EL (cell line): ENCODE measurements at regions not wholly inside any gene's neighbourhood (a gene's known extent, or its start where the extent isn't known, plus 50 kb on each side); places are given as distances from the start of the nearest gene placed in this dataset.
A peak's percentile ranks its signal among the peaks of the same experiment; 100 is the strongest.
"Not testable (repeated sequence)": the region's sequence is repeated elsewhere in the genome, so short reads cannot be mapped to it uniquely, and the experiment has no call there.

Experiments
- DNase-seq: peaks from one replicate; pipeline ENCODE4 v3.0.0-alpha.2; 2016

GRCh38 chr11:23257556-23257955 lies 397.3 kb upstream of the CCDC179 start:
- DNase-seq = no peak

- DNase-seq = no peak
Observed at GRCh38 chr11:23263466-23263865, 403.2 kb upstream of the CCDC179 start.

GRCh38 chr11:23272095-23272494 lies 411.8 kb upstream of the CCDC179 start:
- no peak for DNase-seq

- DNase-seq = peak; percentile 50
Observed at GRCh38 chr11:23278121-23278520, 417.8 kb upstream of the CCDC179 start.

GRCh38 chr11:23280088-23280487 lies 419.8 kb upstream of the CCDC179 start:
- DNase-seq = peak; percentile 23

GRCh38 chr11:23283666-23284065 lies 423.4 kb upstream of the CCDC179 start:
- no peak for DNase-seq

- peak; percentile 47 for DNase-seq
Observed at GRCh38 chr11:23284631-23285030, 424.4 kb upstream of the CCDC179 start.

GRCh38 chr11:23288003-23288783 lies 427.9 kb upstream of the CCDC179 start:
- peak; percentile 91 for DNase-seq

GRCh38 chr11:23295241-23295640 lies 435.0 kb upstream of the CCDC179 start:
- DNase-seq = no peak

- DNase-seq = no peak
Observed at GRCh38 chr11:23308041-23308440, 447.8 kb upstream of the CCDC179 start.

GRCh38 chr11:23310276-23310675 lies 450.0 kb upstream of the CCDC179 start:
- peak; percentile 62 for DNase-seq

GRCh38 chr11:23311986-23312940 lies 452.0 kb upstream of the CCDC179 start:
- DNase-seq = peak; percentile 79

- DNase-seq = peak; percentile 8
Observed at GRCh38 chr11:23313001-23313400, 452.7 kb upstream of the CCDC179 start.

- DNase-seq = no peak
Observed at GRCh38 chr11:23314162-23314561, 453.9 kb upstream of the CCDC179 start.

GRCh38 chr11:23315286-23315685 lies 455.0 kb upstream of the CCDC179 start:
- no peak for DNase-seq

GRCh38 chr11:23317816-23318215 lies 457.5 kb upstream of the CCDC179 start:
- DNase-seq = no peak

GRCh38 chr11:23318670-23319069 lies 458.4 kb upstream of the CCDC179 start:
- DNase-seq = no peak

GRCh38 chr11:23320131-23320530 lies 459.9 kb upstream of the CCDC179 start:
- DNase-seq = peak; percentile 46

GRCh38 chr11:23335586-23335985 lies 475.3 kb upstream of the CCDC179 start:
- DNase-seq = not testable (repeated sequence)

- DNase-seq = peak; percentile 40
Observed at GRCh38 chr11:23336961-23337360, 476.7 kb upstream of the CCDC179 start.

GRCh38 chr11:23353611-23354010 lies 493.3 kb upstream of the CCDC179 start:
- DNase-seq = no peak

GRCh38 chr11:23359297-23359696 lies 499.0 kb upstream of the CCDC179 start:
- peak; percentile 85 for DNase-seq

- no peak for DNase-seq
Observed at GRCh38 chr11:23364076-23364475, 503.8 kb upstream of the CCDC179 start.
